ENCODE measurements at regions not wholly inside any gene's neighbourhood (a gene's known extent, or its start where the extent isn't known, plus 50 kb on each side); places are given as distances from the start of the nearest gene placed in this dataset.

DNA sequence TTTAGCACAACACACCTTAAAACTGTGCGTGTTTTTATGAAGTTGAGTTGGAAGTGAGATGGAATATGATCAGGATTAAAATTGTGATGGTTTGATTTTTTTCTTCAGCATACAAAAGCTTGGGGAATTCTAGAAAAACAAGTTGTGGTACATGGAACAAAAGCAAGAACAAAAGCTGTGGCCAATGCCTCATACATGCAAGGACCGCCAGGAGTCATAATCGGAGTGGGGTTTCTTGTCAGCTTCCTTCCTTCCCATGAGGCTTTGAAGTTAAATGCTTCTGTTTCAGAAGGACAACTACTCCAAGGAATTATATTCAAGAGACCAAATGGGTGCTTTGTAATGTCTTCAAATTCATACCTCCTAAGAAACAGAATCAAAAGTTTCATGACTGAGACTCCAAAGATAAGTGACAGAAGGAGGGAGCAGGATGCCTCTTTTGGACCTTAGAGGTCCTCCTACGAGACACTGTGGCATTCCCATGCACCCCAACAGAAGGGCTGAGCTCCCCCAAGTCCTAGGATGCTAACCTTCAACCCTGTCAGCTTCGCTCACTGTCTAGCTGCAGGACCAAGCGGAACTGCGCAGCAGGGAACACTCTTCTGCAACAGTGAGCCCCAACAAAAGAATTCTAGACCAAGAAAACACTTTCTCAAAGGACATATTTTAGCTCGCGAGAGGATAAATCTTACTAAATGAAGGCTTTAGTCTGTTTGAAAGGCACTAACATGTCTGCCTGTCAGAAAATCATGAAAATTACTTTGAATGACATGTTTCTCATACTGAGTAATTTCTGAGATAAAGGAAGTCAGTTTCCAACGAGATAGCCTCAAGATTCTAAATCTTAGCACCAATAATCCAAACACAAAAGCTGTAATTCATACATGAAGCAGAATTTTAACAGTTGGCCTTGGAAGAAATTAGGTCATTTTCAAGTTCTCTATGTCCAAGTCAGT, 108.5 kb upstream of the NHSL1 start:
- Histone ChIP-seq H3K4me3 (no peak overlapping the region), H3K27ac (no peak overlapping the region)
- no peak for DNase-seq (ENCODE audit: low spot score)
- TF ChIP-seq CTCF (IDR thresholded peaks at IDR 0.05), result no peak

GRCh38 chr6:138608896-138609295, 109.6 kb upstream of the NHSL1 start:
- no peak for TF ChIP-seq CTCF (IDR thresholded peaks at IDR 0.05)
- Histone ChIP-seq H3K4me3 (no peak overlapping the region), H3K27ac (no peak overlapping the region)
- no peak for DNase-seq (ENCODE audit: low spot score)

GRCh38 chr6:138609801-138610430, 110.6 kb upstream of the NHSL1 start:
- no peak for TF ChIP-seq CTCF (IDR thresholded peaks at IDR 0.05)
- no peak for DNase-seq (ENCODE audit: low spot score)
- H3K27ac ChIP-seq, result no peak overlapping the region
- H3K4me3 ChIP-seq, result no peak overlapping the region

GRCh38 chr6:138610816-138611215, 111.5 kb upstream of the NHSL1 start:
- Histone ChIP-seq H3K4me3 (no peak overlapping the region), H3K27ac (no peak overlapping the region)
- TF ChIP-seq CTCF (IDR thresholded peaks at IDR 0.05), result no peak
- DNase-seq (ENCODE audit: low spot score), result no peak

DNA sequence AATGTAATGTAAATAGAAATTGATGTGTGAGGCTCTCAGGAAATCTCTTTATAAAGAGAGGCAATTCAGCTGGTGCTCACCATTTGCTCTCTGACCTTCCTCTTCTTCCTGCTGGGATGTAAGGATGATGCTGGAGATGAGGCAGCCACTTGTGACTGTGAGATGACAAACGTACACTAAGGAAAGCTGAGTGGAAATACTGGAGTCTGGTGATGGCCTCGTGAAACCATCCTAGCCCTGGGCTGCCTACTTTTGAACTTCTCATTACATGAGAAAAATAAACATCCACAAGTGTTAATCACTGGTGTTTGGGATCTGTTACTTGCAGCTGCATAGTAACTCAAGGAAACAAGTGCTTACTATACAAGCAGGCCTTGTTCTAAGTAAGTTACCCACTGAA, 114.9 kb upstream of the NHSL1 start:
- Histone ChIP-seq H3K4me3 (no peak overlapping the region), H3K27ac (no peak overlapping the region)
- TF ChIP-seq CTCF (IDR thresholded peaks at IDR 0.05), result no peak
- DNase-seq (ENCODE audit: low spot score), result no peak

DNA sequence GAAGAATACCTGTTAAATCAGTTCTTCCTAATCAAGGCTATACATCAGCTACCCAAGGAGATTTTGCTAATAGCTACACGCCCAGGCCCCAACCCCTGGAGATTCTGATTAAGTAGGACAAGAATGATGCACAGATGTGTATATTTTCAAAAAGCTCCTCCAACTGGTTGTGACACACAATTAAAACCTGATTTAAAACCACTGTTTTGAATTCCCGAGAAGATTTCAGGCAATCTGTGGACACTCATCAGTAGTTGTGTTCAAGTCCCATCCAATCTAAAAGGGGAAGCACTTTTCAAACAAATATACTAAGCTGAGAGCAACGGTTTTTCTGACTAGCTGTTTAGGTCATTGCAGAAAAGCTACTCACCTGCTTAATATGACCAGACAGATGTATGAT, 118.9 kb upstream of the NHSL1 start:
- no peak overlapping the region for H3K27ac ChIP-seq
- no peak for DNase-seq (ENCODE audit: low spot score)
- H3K4me3 ChIP-seq, result no peak overlapping the region
- TF ChIP-seq CTCF (IDR thresholded peaks at IDR 0.05), result no peak

- TF ChIP-seq CTCF (IDR thresholded peaks at IDR 0.05), result no peak
- DNase-seq (ENCODE audit: low spot score), result no peak
- Histone ChIP-seq H3K4me3 (no peak overlapping the region), H3K27ac (no peak overlapping the region)
Observed at GRCh38 chr6:138620630-138621029, 121.3 kb upstream of the NHSL1 start.
